Transverse colon (tissue), 4 donors: ENCODE measurements at regions not wholly inside any gene's neighbourhood (a gene's known extent, or its start where the extent isn't known, plus 50 kb on each side); places are given as distances from the start of the nearest gene placed in this dataset.

Source experiments
- POLR2A ChIP-seq: fragments of 450-650 bp; IDR thresholded peaks from one replicate; pipeline ENCODE4 v1.6.1; 2016; ENCODE audit warnings: antibody characterized with exemption, mild to moderate bottlenecking, moderate library complexity
- POLR2AphosphoS5 ChIP-seq, 3 donors: sonication (generic); formaldehyde crosslinking; IDR thresholded peaks; one replicate each; pipeline ENCODE4 v1.6.1; 2016; ENCODE audit warnings: antibody characterized with exemption in 3 of 3
- TF ChIP-seq, protein P1 (sequence below), 5 experiments: fragments of 200-600 bp in 3 of 5; fragments of 450-650 bp in 2 of 5; sonication (generic) in 3 of 5; IDR thresholded peaks; 1 replicate in 2 of 5; 2 replicates in 3 of 5; pipeline ENCODE4 v1.5.1; 2016 to 2017; ENCODE audit warnings: antibody characterized with exemption in 5 of 5, inconsistent platforms in 3 of 5, mild to moderate bottlenecking in 2 of 5, moderate library complexity in 1 of 5

DNA sequence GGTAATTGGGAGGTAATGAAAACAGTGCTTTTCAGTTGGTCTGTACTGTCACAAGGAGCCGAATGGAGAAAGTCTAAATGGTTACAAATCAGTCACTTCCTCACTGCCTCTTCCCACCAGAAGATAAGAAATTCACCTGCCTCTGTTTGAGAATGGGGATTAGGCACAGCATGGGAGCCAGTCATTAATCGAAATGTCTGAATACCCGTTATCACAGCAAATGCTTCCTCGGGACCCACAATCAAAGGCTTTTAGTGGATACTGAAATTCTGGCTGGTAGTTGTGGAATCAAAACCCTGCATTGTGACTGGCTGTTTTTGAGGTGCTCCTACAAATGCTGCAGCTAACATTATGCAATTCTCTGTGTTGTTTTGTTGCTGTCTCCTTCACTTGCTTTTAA is 461.0 kb upstream of the MEX3C start:
- TF ChIP-seq POLR2AphosphoS5 (IDR thresholded peaks at IDR 0.05) = no peak
- no peak for TF ChIP-seq POLR2A
- TF ChIP-seq, protein P1, sequence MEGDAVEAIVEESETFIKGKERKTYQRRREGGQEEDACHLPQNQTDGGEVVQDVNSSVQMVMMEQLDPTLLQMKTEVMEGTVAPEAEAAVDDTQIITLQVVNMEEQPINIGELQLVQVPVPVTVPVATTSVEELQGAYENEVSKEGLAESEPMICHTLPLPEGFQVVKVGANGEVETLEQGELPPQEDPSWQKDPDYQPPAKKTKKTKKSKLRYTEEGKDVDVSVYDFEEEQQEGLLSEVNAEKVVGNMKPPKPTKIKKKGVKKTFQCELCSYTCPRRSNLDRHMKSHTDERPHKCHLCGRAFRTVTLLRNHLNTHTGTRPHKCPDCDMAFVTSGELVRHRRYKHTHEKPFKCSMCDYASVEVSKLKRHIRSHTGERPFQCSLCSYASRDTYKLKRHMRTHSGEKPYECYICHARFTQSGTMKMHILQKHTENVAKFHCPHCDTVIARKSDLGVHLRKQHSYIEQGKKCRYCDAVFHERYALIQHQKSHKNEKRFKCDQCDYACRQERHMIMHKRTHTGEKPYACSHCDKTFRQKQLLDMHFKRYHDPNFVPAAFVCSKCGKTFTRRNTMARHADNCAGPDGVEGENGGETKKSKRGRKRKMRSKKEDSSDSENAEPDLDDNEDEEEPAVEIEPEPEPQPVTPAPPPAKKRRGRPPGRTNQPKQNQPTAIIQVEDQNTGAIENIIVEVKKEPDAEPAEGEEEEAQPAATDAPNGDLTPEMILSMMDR (IDR thresholded peaks at IDR 0.05) = no peak
